HG03196 (cell line): ENCODE measurements at regions not wholly inside any gene's neighbourhood (a gene's known extent, or its start where the extent isn't known, plus 50 kb on each side); places are given as distances from the start of the nearest gene placed in this dataset.

Experiments
- ATAC-seq: cut with Tn5 transposase; IDR thresholded peaks from one replicate; pipeline ENCODE4 v1.9.1; 2021; ENCODE audit not compliant: unreplicated experiment

DNA sequence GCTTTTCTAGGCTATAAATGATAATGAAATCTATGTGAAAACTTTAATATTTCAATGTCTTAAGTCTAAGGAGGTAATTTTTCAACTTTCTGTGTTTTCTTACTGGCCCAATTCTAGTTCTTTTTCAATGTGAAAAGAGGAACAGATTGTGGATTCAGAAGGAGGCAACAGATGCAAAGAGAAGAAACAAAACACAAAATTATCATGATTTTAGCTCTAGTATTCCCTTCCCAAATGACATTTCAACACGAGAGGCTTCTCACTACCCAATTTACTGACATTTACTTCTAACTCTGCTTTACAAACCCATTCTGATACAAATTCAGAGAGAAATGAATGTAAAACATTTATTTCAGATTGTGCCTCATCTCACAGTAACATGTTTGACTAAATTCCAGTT is 169.4 kb downstream of the WT1 start:
- no peak for ATAC-seq

DNA sequence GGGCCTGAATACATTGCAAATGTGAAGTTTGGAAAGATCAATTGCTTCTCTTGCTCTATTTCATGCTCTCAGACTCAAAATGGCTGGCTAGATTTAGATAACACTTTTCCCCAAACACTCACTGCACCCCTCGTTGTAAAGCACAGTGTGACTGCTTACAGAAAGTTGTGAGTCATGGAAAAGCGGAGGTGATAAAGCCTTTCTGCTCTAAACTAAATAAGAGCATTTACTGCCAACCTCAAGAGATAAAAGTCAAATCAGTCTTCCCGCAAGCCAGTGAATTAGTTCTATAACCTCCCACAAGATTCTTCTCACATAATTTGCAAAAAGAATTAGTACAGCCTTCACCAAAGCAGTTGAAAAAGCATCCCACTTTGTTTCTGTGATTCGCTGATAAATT is 168.7 kb downstream of the WT1 start:
- no peak for ATAC-seq

DNA sequence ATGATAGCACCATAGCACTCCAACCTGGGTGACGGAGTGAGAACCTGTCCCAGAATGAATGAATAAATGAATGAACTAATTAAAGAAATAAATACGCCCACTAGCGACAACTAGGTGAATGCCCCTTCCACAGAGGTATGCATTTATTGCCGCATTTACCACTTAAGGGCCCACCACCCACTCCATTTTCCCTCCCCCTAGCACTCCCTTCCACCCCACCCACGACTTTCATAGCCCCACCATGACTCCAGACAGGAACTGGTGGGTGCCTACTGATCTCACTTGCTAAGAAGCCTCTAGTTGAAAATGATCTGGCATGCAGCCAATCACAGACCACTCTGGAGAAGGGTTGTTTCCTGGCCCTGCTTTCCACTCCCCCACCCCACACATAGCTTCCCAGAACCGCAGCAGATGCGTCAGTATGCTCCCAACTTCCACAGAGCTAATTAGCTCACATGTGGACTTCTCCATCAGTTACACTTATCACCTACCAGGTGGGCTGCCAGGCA is 167.6 kb downstream of the WT1 start:
- ATAC-seq, result no peak

DNA sequence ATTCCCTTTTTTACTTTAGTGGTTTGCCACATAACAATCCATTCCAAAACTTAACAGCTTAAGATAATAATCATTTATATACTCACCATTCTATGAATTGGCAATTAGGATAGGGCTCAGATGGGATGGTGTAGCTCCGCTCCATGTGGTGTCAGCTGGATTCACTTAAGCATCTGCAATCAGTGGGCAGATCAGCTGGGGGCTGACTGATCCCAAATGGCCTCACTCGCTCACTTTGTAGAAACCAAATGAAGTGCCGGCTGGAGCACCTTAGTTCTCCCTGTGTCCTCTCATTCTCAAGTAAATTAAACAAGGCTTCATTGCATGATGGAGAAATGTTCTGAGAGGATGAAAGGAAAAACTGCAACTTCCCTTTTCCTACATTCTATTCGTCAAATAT is 161.4 kb downstream of the WT1 start:
- no peak for ATAC-seq

DNA sequence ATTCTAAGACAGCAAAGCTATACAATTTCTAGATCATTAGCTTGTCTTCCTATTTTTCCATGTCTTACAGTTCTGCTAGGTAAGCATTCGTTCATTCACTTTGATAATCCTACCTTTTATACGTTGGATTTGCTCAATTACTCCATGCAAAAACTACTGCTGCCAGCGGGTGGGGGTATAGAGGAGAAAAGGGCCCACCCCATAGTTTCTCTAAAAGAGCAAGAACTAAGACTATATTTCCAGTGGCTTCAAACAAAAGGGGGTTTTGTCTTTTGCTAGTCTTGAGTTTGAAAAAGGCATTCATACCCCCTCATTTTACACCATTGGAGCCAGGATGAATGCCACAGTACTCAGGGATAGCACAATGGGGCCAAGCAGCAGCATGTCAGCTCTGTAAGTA is 155.7 kb downstream of the WT1 start:
- no peak for ATAC-seq

DNA sequence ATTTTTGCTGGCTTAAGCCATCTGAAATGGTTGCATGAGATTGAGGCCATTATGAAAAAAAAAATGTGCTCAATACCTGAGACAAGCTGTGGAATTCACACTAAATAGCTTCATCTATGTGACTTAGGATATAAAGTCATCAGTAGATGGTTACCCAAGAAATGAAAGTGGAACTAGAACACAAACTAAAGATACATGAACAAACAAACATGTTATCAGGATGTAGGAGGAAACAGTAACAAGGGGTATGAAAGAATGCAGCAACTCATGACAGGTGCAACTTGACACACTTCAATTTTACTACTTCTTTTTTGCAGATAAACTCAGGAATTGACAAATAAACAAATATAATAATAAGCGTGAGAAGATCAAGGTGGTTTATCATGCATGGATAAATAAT is 155.0 kb downstream of the WT1 start:
- no peak for ATAC-seq

- ATAC-seq, result no peak
These were observed 147.1 kb downstream of the WT1 start for GRCh38 chr11:32288276-32288675.

GRCh38 chr11:32289701-32290100 is 145.6 kb downstream of the WT1 start:
- no peak for ATAC-seq

DNA sequence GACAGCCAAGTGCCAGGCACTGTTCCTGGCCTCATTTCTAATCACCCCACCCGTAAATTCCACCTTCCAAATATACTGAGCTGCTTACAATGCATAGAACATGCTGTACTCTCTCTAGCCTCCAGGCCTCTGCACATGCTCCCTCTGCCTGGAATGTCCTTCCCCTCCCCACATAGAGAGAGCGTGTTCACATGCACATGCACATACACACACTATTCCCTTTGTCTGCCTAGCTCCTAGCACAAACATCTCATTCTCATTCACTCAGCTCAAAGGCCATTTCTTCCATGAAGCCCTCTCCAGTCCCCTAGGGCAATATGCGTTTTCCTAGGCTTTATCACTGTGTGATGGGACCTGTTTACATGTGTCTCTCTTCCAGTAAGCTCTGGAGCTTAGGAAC is 144.6 kb downstream of the WT1 start:
- ATAC-seq, result no peak

DNA sequence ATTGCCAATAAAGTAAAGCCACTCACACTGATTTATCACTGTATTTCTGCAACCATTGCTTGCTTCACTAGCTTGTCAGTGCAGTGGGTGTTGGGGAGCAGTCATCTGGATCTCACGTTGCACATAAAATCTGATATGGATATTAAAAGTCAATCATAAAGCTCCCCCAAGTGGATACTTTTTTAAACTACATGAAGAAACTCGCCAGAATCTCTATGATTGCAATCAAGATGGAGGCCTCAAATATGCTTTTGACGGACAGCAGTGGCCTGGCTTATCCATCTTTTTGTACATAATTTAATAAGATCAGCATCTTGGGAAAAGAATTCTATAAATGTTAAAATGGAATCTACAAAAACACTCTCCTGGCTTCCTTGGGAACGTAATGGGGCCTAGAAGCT is 137.7 kb downstream of the WT1 start:
- ATAC-seq, result no peak

DNA sequence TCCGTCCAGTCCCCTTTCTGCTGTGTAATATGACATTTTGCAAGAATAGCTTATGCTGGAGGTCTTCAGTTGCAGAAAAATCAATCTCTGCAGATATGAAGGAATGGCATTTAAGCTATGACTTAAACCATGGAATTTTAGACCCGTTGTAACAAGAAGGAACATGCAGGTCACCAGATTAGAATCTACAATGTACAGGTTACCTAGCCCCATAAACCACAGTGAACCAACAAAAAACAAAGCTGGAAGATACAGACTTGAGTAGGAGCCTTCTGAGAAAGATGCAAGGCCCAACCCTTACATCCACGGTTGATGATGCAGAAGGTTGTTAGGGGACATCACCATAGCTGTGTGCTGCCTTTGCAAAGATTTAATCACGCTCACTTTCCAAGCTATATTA is 132.5 kb downstream of the WT1 start:
- no peak for ATAC-seq

DNA sequence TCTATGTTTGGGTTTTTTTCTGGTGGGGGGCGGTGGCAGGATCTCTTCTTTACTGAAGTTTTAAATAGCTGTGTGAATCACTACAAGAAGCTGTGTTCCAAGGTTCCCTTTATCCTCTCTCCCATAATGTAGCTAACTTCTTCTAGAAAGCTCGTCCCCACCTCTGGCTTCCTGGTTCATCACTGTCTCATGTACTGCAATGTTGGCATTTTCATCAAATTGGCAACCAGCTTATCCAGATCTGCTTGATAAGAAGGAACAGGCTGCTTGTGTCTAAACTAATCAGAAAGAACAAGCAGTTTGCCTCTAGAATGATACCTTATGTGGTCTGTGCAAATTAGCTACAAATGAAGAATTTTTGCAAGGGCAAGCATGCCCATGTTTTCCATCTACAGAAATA is 130.8 kb downstream of the WT1 start:
- no peak for ATAC-seq

DNA sequence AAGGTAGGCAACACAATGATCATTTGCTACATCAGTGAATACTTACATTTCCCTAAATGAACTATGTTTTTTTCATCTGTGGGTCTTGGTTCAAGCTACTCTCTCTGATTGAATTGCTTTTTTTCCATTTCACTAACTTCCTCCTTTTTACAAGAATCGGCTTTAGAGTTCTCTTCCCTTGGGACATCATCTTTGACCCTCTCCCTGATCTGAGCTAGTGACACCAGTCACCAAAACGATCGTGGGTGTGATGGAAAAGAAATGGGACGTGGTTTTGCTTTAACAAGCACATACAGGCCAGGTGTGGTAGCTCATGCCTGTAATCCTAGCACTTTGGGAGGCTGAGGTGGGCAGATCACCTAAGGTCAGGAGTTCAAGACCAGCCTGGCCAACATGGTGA is 129.9 kb downstream of the WT1 start:
- ATAC-seq, result no peak

- no peak for ATAC-seq
These were observed 127.9 kb downstream of the WT1 start for GRCh38 chr11:32307471-32307870.

GRCh38 chr11:32307913-32308312 is 127.4 kb downstream of the WT1 start:
- no peak for ATAC-seq

GRCh38 chr11:32309530-32310213 is 125.7 kb downstream of the WT1 start:
- no peak for ATAC-seq

DNA sequence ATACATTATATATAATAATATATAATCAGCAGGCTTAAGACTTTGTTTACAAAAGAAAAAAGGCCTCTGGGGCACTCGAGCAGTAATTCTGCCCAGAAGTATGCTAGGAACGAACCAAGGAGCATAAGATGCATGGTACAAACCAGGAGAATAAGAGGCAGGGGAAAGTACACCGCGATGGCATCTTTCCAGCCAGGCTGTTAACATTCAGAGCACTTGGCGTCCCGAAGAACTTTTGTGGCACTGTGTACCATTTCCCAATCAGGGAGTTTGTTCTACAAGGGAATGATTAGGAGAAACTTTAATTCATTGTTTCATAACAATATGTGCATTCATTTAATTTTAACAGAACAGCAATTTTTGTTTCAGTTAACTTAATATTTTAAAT is 125.1 kb downstream of the WT1 start:
- no peak for ATAC-seq

DNA sequence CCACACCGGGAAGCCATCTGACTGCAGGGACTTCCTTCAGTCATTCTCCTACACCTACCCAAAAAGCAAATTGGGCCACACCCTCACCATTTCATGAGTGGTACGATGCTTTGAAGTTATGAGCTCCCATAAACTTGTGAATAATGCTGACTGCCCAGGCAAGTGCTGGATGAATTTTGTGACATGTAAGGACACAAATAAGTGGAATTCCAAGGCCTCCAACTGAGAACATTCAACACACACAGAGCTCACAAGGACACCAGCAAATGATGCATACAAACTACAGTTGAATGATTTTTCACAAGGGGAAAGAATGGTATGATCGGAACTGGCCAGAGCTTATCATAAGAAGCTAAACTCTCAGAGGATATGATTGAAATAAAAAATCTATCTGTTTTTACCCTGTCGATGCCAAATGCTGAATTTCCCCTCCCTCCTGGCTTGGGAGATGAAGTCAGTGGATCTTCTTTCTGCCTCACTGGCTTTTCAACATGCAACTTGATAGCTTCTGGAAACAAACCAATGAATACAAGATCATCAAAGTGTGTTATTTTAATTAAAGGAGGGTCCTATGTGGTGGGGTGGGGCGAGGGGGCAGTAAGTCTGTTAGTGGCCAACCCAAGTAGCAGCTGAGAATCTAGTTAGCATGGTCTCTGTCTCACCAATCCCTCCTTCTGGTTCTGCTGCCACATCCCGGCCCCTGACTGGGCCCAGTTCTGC is 123.8 kb downstream of the WT1 start:
- ATAC-seq, result no peak

- ATAC-seq, result no peak
These were observed 123.0 kb downstream of the WT1 start for GRCh38 chr11:32312206-32312817.

GRCh38 chr11:32312865-32313403 is 122.4 kb downstream of the WT1 start:
- ATAC-seq, result no peak

DNA sequence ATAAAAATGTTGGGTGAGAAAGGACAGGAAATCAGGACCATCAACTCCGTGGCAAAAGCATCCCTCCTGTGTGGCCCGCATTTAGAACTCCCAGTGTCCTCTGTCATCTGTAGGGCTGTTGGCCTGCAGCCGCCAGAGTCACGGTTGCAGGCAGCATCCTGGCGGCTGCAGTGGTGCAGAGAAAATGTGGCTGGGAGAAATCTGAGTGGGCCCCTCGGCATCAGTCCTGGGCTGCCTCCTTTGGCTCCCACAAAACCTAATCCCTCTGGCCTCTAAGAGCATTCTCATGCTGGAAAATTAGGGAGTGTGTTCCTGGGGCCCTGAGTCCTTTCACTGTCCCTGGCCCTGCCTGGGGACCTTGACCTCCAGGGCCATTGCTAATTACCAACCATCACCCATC is 121.9 kb downstream of the WT1 start:
- no peak for ATAC-seq

- ATAC-seq, result no peak
These were observed 120.2 kb downstream of the WT1 start for GRCh38 chr11:32315121-32315520.
